ENCODE measurements at regions not wholly inside any gene's neighbourhood (a gene's known extent, or its start where the extent isn't known, plus 50 kb on each side); places are given as distances from the start of the nearest gene placed in this dataset.

- FAIRE-seq (no peak), DNase-seq (ENCODE audit: low read depth, low spot score) (no peak)
- H3K9me1 ChIP-seq (ENCODE audit: control insufficient read depth, extremely low read depth, insufficient read depth, low read length) = no peaks in the 10 kb centered on the region
- H3K27me3 ChIP-seq (ENCODE audit: control insufficient read depth, extremely low read depth, insufficient read depth, low read length) = no peaks in the 10 kb centered on the region
- dilution Hi-C loops (cut with MboI; ENCODE audit: extremely low pct_ligation_motif_present, low sequenced_read_pairs) = no loop called here
- no peaks in the 10 kb centered on the region for H4K20me1 ChIP-seq (ENCODE audit: control insufficient read depth, extremely low read depth, insufficient read depth, low read length)
- no peak overlapping the region for H3K27ac ChIP-seq (ENCODE audit: control insufficient read depth, insufficient read depth, low read length)
- H3K4me1 ChIP-seq (ENCODE audit: control insufficient read depth, extremely low read depth, insufficient read depth, low read length) = no peaks in the 10 kb centered on the region
- no peak overlapping the region for H3K9ac ChIP-seq (ENCODE audit: control insufficient read depth, extremely low read depth, insufficient read depth, low read length)
- no peaks in the 10 kb centered on the region for H3K36me3 ChIP-seq (ENCODE audit: control insufficient read depth in 2 of 2, extremely low read depth in 1 of 2, insufficient read depth in 2 of 2, low read length in 2 of 2)
- no peak overlapping the region for H3K4me3 ChIP-seq (ENCODE audit: control insufficient read depth in 2 of 3, extremely low read depth in 1 of 3, insufficient read depth in 2 of 3, low read depth in 1 of 3, low read length in 3 of 3)
- no peak overlapping the region for H2AFZ ChIP-seq (ENCODE audit: control insufficient read depth, low read length)
- no peak overlapping the region for H3K4me2 ChIP-seq (ENCODE audit: control insufficient read depth, extremely low read depth, insufficient read depth, low read depth, low read length)
- H3K79me2 ChIP-seq (ENCODE audit: control insufficient read depth, insufficient read depth, low read length) = no peaks in the 10 kb centered on the region
- no peaks in the 10 kb centered on the region for H3K9me3 ChIP-seq (ENCODE audit: control insufficient read depth, low read depth, low read length)
- TF ChIP-seq EZH2 (IDR thresholded peaks at IDR 0.05; ENCODE audit: low read length) (no peak), CTCF (optimal IDR thresholded peaks at IDR 0.05 in 1 of 3, IDR thresholded peaks at IDR 0.05 in 1 of 3, conservative IDR thresholded peaks at IDR 0.05 in 1 of 3; ENCODE audit: extremely low read depth in 1 of 3, insufficient read depth in 2 of 3, low read length in 3 of 3) (no peak)
These were observed 134.4 kb upstream of the NLRP1 start for GRCh38 chr17:5718726-5719125.

- H3K27me3 ChIP-seq (ENCODE audit: control insufficient read depth, extremely low read depth, insufficient read depth, low read length) = no peaks in the 10 kb centered on the region
- H3K79me2 ChIP-seq (ENCODE audit: control insufficient read depth, insufficient read depth, low read length) = no peaks in the 10 kb centered on the region
- H3K36me3 ChIP-seq (ENCODE audit: control insufficient read depth in 2 of 2, extremely low read depth in 1 of 2, insufficient read depth in 2 of 2, low read length in 2 of 2) = no peaks in the 10 kb centered on the region
- no peaks in the 10 kb centered on the region for H3K4me1 ChIP-seq (ENCODE audit: control insufficient read depth, extremely low read depth, insufficient read depth, low read length)
- H4K20me1 ChIP-seq (ENCODE audit: control insufficient read depth, extremely low read depth, insufficient read depth, low read length) = no peaks in the 10 kb centered on the region
- TF ChIP-seq EZH2 (IDR thresholded peaks at IDR 0.05; ENCODE audit: low read length) (no peak), CTCF (optimal IDR thresholded peaks at IDR 0.05 in 1 of 3, IDR thresholded peaks at IDR 0.05 in 1 of 3, conservative IDR thresholded peaks at IDR 0.05 in 1 of 3; ENCODE audit: extremely low read depth in 1 of 3, insufficient read depth in 2 of 3, low read length in 3 of 3) (no peak)
- no peak overlapping the region for H3K27ac ChIP-seq (ENCODE audit: control insufficient read depth, insufficient read depth, low read length)
- H2AFZ ChIP-seq (ENCODE audit: control insufficient read depth, low read length) = no peak overlapping the region
- H3K4me2 ChIP-seq (ENCODE audit: control insufficient read depth, extremely low read depth, insufficient read depth, low read depth, low read length) = no peak overlapping the region
- DNase-seq (ENCODE audit: low read depth, low spot score) = no peak
- H3K9me1 ChIP-seq (ENCODE audit: control insufficient read depth, extremely low read depth, insufficient read depth, low read length) = no peaks in the 10 kb centered on the region
- dilution Hi-C loops (cut with MboI; ENCODE audit: extremely low pct_ligation_motif_present, low sequenced_read_pairs) = no loop called here
- no peak overlapping the region for H3K9ac ChIP-seq (ENCODE audit: control insufficient read depth, extremely low read depth, insufficient read depth, low read length)
- no peaks in the 10 kb centered on the region for H3K9me3 ChIP-seq (ENCODE audit: control insufficient read depth, low read depth, low read length)
- no peak for FAIRE-seq
- H3K4me3 ChIP-seq (ENCODE audit: control insufficient read depth in 2 of 3, extremely low read depth in 1 of 3, insufficient read depth in 2 of 3, low read depth in 1 of 3, low read length in 3 of 3) = no peak overlapping the region
These were observed 135.7 kb upstream of the NLRP1 start for GRCh38 chr17:5719976-5720375.

Data from keratinocyte (primary cell).